ENCODE measurements at regions not wholly inside any gene's neighbourhood (a gene's known extent, or its start where the extent isn't known, plus 50 kb on each side); places are given as distances from the start of the nearest gene placed in this dataset.
A peak's percentile ranks its signal among the peaks of the same experiment; 100 is the strongest.

GRCh38 chrX:134738986-134739740 lies 57.8 kb downstream of the PABIR2 start:
- H3K4me3 ChIP-seq (replicated peaks in 1 of 2; ENCODE audit: low read depth in 2 of 2, low read length in 2 of 2): no peak overlapping the region
- no peak for TF ChIP-seq CTCF (IDR thresholded peaks at IDR 0.05; ENCODE audit: low read depth, low read length)
- DNase-seq (ENCODE audit: low read depth in 2 of 2): no peak

- H3K4me3 ChIP-seq (replicated peaks in 1 of 2; ENCODE audit: low read depth in 2 of 2, low read length in 2 of 2): no peak overlapping the region
- no peak for DNase-seq (ENCODE audit: low read depth in 2 of 2)
- TF ChIP-seq CTCF (IDR thresholded peaks at IDR 0.05; ENCODE audit: low read depth, low read length): no peak
These were observed 58.6 kb downstream of the PABIR2 start for GRCh38 chrX:134738445-134738844.

- H3K4me3 ChIP-seq (replicated peaks in 1 of 2; ENCODE audit: low read depth in 2 of 2, low read length in 2 of 2): no peak overlapping the region
- DNase-seq (ENCODE audit: low read depth in 2 of 2): no peak
- TF ChIP-seq CTCF (IDR thresholded peaks at IDR 0.05; ENCODE audit: low read depth, low read length): no peak
These were observed 59.2 kb downstream of the PABIR2 start for GRCh38 chrX:134737721-134738369.

GRCh38 chrX:134737061-134737460 lies 59.9 kb downstream of the PABIR2 start:
- peak in 1 of 2 donors; percentile 29 for DNase-seq (ENCODE audit: low read depth in 2 of 2)
- no peak overlapping the region for H3K4me3 ChIP-seq (replicated peaks in 1 of 2; ENCODE audit: low read depth in 2 of 2, low read length in 2 of 2)
- TF ChIP-seq CTCF (IDR thresholded peaks at IDR 0.05; ENCODE audit: low read depth, low read length): no peak

- H3K4me3 ChIP-seq (replicated peaks in 1 of 2; ENCODE audit: low read depth in 2 of 2, low read length in 2 of 2): no peak overlapping the region
- no peak for TF ChIP-seq CTCF (IDR thresholded peaks at IDR 0.05; ENCODE audit: low read depth, low read length)
- no peak for DNase-seq (ENCODE audit: low read depth in 2 of 2)
These were observed 60.6 kb downstream of the PABIR2 start for GRCh38 chrX:134736356-134736755.

- DNase-seq (ENCODE audit: low read depth in 2 of 2): no peak
- no peak for TF ChIP-seq CTCF (IDR thresholded peaks at IDR 0.05; ENCODE audit: low read depth, low read length)
- no peak overlapping the region for H3K4me3 ChIP-seq (replicated peaks in 1 of 2; ENCODE audit: low read depth in 2 of 2, low read length in 2 of 2)
These were observed 62.0 kb downstream of the PABIR2 start for GRCh38 chrX:134735015-134735414.

All from cardiac fibroblast (primary cell).